ENCODE measurements at regions not wholly inside any gene's neighbourhood (a gene's known extent, or its start where the extent isn't known, plus 50 kb on each side); places are given as distances from the start of the nearest gene placed in this dataset.
"Not testable (repeated sequence)": the region's sequence is repeated elsewhere in the genome, so short reads cannot be mapped to it uniquely, and the experiment has no call there.

- Histone ChIP-seq H3K4me3 (no peak overlapping the region), H3K4me1 (no peaks in the 10 kb centered on the region), H3K27me3 (peaks cover 0 to 82% (median 42%) of the 10 kb centered on the region in 7 donors), H3K9me3 (no peaks in the 10 kb centered on the region), H3K36me3 (no peaks in the 10 kb centered on the region), H3K27ac (no peak overlapping the region)
- DNase-seq (no peak), ATAC-seq (no peak)
- intact Hi-C loops (cut with DNase I), result no loop called here
- TF ChIP-seq, protein P1, sequence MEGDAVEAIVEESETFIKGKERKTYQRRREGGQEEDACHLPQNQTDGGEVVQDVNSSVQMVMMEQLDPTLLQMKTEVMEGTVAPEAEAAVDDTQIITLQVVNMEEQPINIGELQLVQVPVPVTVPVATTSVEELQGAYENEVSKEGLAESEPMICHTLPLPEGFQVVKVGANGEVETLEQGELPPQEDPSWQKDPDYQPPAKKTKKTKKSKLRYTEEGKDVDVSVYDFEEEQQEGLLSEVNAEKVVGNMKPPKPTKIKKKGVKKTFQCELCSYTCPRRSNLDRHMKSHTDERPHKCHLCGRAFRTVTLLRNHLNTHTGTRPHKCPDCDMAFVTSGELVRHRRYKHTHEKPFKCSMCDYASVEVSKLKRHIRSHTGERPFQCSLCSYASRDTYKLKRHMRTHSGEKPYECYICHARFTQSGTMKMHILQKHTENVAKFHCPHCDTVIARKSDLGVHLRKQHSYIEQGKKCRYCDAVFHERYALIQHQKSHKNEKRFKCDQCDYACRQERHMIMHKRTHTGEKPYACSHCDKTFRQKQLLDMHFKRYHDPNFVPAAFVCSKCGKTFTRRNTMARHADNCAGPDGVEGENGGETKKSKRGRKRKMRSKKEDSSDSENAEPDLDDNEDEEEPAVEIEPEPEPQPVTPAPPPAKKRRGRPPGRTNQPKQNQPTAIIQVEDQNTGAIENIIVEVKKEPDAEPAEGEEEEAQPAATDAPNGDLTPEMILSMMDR (IDR thresholded peaks at IDR 0.05), result no peak
- 57 to 65% methylated on average over 14 of the region's 14 CpGs for WGBS, 2 donors
Measured at GRCh38 chr17:74130276-74130675, 73.2 kb upstream of the RPL38 start.

DNA sequence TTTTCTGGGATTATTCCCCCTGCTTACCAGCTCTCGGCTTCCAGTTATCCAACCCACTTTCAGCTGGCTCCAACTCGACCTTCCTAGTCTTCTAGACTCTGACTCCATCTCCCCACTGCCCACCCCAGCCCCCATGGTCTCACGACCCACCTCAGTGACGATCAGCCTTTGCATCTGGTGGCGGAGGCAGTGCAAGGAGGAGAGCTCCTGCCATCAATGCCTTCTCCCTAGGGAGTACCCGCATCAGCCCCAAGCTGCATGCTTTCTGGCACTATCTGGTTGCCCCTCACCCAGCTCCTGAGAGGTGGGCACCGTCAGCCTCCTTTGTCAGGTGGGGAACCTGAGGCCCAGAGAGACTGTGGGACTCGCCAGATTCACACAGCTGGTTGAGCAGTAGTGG is 72.6 kb upstream of the RPL38 start:
- Histone ChIP-seq H3K27ac (no peak overlapping the region), H3K36me3 (no peaks in the 10 kb centered on the region), H3K9me3 (no peaks in the 10 kb centered on the region), H3K27me3 (peaks cover 0 to 83% (median 48%) of the 10 kb centered on the region in 7 donors), H3K4me3 (no peak overlapping the region), H3K4me1 (no peaks in the 10 kb centered on the region)
- no peak for DNase-seq
- TF ChIP-seq, protein P1 (IDR thresholded peaks at IDR 0.05), result no peak
- intact Hi-C loops (cut with DNase I), result no loop called here
- ATAC-seq, result no peak
- WGBS, 2 donors, result 78 to 79% methylated on average over 8 of the region's 8 CpGs

DNA sequence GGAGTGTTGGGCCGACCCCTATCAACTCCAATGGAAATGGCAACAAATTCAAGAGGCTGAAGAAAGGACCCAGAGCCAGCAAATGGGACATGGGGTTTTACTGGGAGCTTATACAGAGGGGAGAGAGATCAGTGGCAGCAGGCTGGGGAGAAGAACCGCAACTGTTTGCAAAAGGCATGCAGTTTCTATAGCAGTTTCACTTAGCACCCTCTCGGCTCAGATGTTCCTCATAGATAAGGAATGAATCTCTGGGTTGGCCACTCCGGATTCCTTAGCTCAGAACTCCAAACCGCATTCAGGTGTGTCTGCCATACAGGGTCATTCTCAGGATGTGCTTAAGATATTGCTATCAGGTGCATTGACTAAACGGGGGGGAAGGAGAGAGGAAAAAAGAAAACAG is 71.1 kb upstream of the RPL38 start:
- H3K27me3 ChIP-seq, result peaks cover 0 to 82% (median 52%) of the 10 kb centered on the region in 7 donors
- no peak overlapping the region for H3K4me3 ChIP-seq
- H3K27ac ChIP-seq, result no peak overlapping the region
- DNase-seq, result no peak
- H3K36me3 ChIP-seq, result no peaks in the 10 kb centered on the region
- H3K4me1 ChIP-seq, result no peaks in the 10 kb centered on the region
- WGBS, 2 donors, result 57% methylated on average over 6 of the region's 6 CpGs
- no peaks in the 10 kb centered on the region for H3K9me3 ChIP-seq
- TF ChIP-seq, protein P1 (IDR thresholded peaks at IDR 0.05), result no peak
- no peak for ATAC-seq
- intact Hi-C loops (cut with DNase I), result no loop called here

DNA sequence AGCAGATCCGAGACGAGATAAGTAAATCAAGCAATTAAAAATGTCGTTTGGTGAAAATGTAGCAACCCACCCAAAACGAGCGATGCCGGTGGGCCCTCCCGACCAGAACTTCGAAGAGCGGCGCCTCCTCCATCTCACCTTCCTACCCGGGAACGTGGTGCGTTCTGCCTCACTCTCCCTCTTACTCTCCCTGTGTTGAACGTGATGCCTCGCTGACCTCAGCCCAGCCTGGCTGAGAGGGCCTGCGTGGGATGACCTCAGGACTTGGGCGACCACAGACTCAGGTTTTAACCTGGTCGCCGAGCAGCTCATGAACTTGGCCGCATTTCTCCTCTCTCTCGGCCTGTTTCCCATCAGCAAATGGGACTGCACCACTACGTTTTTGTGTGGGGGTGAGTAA is 69.7 kb upstream of the RPL38 start:
- 79 to 80% methylated on average over 22 of the region's 22 CpGs for WGBS, 2 donors
- H3K4me3 ChIP-seq, result no peak overlapping the region

GRCh38 chr17:74134234-74134633 is 69.2 kb upstream of the RPL38 start:
- intact Hi-C loops (cut with DNase I); H3K27ac ChIP-seq; DNase-seq; H3K36me3 ChIP-seq; H3K9me3 ChIP-seq; ATAC-seq; H3K4me3 ChIP-seq; H3K4me1 ChIP-seq: not testable (repeated sequence)
- 74 to 93% methylated on average over 5 of the region's 5 CpGs for WGBS, 2 donors
- H3K27me3 ChIP-seq, result peaks cover 0 to 76% (median 45%) of the 10 kb centered on the region in 7 donors

More for the DNA sequence above, 69.7 kb upstream of the RPL38 start:
- DNase-seq (no peak), ATAC-seq (no peak)
- intact Hi-C loops (cut with DNase I), result no loop called here
- H3K27ac ChIP-seq, result no peak overlapping the region
- H3K36me3 ChIP-seq, result no peaks in the 10 kb centered on the region
- TF ChIP-seq, protein P1 (IDR thresholded peaks at IDR 0.05), result no peak
- peaks cover 0 to 80% (median 50%) of the 10 kb centered on the region in 7 donors for H3K27me3 ChIP-seq
- H3K4me1 ChIP-seq, result no peaks in the 10 kb centered on the region
- no peaks in the 10 kb centered on the region for H3K9me3 ChIP-seq
